Ovary (tissue), 7 donors: ENCODE measurements at regions not wholly inside any gene's neighbourhood (a gene's known extent, or its start where the extent isn't known, plus 50 kb on each side); places are given as distances from the start of the nearest gene placed in this dataset.

Experiments
- DNase-seq, 5 donors: peaks; one replicate each; pipeline ENCODE4 v3.0.0-alpha.2; 2019 to 2020
- H3K27ac ChIP-seq, 2 donors: fragments of 200-600 bp; one replicate each; pipeline versions ENCODE4 v1.5.1 to v1.8.0; 2019 to 2022
- H3K27me3 ChIP-seq: fragments of 200-600 bp; one replicate; pipeline ENCODE4 v1.8.0; 2022
- H3K36me3 ChIP-seq: fragments of 200-600 bp; sonication (generic); one replicate; pipeline ENCODE4 v1.5.1; 2019
- H3K4me1 ChIP-seq: one replicate; pipeline ENCODE4 v1.8.1; 2013; ENCODE audit warnings: mild to moderate bottlenecking, moderate library complexity; ENCODE audit not compliant: insufficient read depth
- H3K4me3 ChIP-seq: fragments of 200-600 bp; sonication (generic); one replicate; pipeline ENCODE4 v1.5.1; 2017
- H3K9me3 ChIP-seq, 2 donors: fragments of 200-600 bp in 1 of 2; sonication (generic) in 1 of 2; one replicate each; pipeline versions ENCODE4 v1.5.1 to v1.8.1; 2013 to 2019; ENCODE audit warnings: mild to moderate bottlenecking in 1 of 2, moderate library complexity in 1 of 2
- CTCF ChIP-seq, 3 donors: fragments of 450-650 bp in 2 of 3; fragments of 200-600 bp in 1 of 3; IDR thresholded peaks; one replicate each; pipeline versions ENCODE4 v1.5.1 to v1.8.0; 2016 to 2022; ENCODE audit warnings: antibody characterized with exemption in 3 of 3, mild to moderate bottlenecking in 1 of 3
- EP300 ChIP-seq: sonication (generic); formaldehyde crosslinking; IDR thresholded peaks from one replicate; pipeline ENCODE4 v1.6.1; 2017; ENCODE audit warnings: antibody characterized with exemption
- POLR2A ChIP-seq: fragments of 450-650 bp; IDR thresholded peaks from one replicate; pipeline ENCODE4 v1.6.1; 2017; ENCODE audit warnings: antibody characterized with exemption, mild to moderate bottlenecking, moderate library complexity
- WGBS, 3 donors: extraction: QIAGEN DNeasy Blood & Tissue Kit in 1 of 3; methylation state at CpG; one replicate each; pipeline versions ENCODE4 v1.1.5 to v1.1.7; 2013 to 2017; 5-methylcytosine and 5-hydroxymethylcytosine counted together
- intact Hi-C, 4 donors: fragments of 100-400 bp; cut with DNase I; formaldehyde crosslinking; loops; one replicate each; pipeline versions ENCODE4 v1.11.0 to v1.15.1; 2022 to 2023
- donor health status: DM: no; HTN: no; CAD: no; lungs with moderate emphysema.
- donor health status: DM: no; HTN: no; CAD: no.
- donor health status: Bipolar disorder and iron deficiency.
- donor health status: DM: no; HTN: no; CAD: no.
- donor health status: DM: yes; HTN: yes; CAD: no.

DNA sequence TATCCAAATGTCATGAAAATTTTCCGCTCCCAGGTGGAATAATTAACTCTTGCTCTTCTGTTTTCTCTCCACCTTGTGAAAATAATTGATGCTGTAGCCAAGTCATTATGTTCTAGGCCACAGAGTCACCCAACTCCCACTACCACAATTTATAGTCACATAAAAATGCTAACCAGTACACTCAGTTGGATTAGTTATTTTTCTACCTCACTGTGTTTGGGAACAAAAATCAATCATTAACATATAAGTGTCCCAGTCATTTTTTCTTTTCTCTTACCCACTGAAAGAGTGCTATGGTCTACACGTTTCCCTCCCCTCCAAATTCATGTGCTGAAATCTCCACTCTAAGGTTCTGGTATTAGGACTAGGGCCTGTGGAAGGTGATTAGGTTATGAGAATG lies 255.6 kb upstream of the LMCD1 start:
- TF ChIP-seq EP300 (no peak), POLR2A (no peak), CTCF (IDR thresholded peaks at IDR 0.05) (no peak)
- Histone ChIP-seq H3K27me3 (no peaks in the 10 kb centered on the region), H3K4me3 (no peak overlapping the region), H3K36me3 (no peaks in the 10 kb centered on the region), H3K4me1 (no peaks in the 10 kb centered on the region), H3K27ac (no peak overlapping the region), H3K9me3 (no peaks in the 10 kb centered on the region)
- DNase-seq, result no peak
- intact Hi-C loops, result no loop called here
- 9 to 29% (median 17%) methylated on average over 2 of the region's 2 CpGs for WGBS, 3 donors

- no peak for DNase-seq
- intact Hi-C loops, result no loop called here
- TF ChIP-seq CTCF (IDR thresholded peaks at IDR 0.05), result no peak
- no peak for TF ChIP-seq POLR2A
- TF ChIP-seq EP300, result no peak
Measured at GRCh38 chr3:8253201-8253600, 248.4 kb upstream of the LMCD1 start.

DNA sequence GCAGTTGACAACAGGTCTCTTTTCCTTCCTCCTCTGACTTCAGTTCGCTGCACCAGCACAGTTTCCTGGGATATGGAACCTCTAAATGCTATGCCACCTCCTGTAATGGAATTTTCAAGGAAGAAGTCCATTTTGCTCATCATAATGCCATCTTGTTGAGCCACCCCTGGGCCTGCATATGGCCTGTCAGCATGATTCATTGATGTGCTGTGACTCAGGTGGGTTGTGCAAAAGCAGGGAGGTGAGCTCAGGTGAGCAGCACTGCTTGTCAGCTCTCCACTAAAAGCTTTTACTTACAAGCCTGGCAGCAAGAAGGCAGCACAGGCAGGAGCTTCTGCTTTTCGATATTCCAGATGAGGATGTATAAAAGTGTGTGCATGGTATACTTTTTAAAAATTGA lies 247.1 kb upstream of the LMCD1 start:
- H3K36me3 ChIP-seq, result no peaks in the 10 kb centered on the region
- no peaks in the 10 kb centered on the region for H3K27me3 ChIP-seq
- intact Hi-C loops, result no loop called here
- no peak overlapping the region for H3K27ac ChIP-seq
- no peak for DNase-seq
- 86% methylated on average over 2 of the region's 2 CpGs for WGBS, 3 donors
- H3K9me3 ChIP-seq, result no peaks in the 10 kb centered on the region
- TF ChIP-seq CTCF (IDR thresholded peaks at IDR 0.05), result no peak
- TF ChIP-seq EP300, result no peak
- no peak for TF ChIP-seq POLR2A
- no peak overlapping the region for H3K4me3 ChIP-seq
- no peaks in the 10 kb centered on the region for H3K4me1 ChIP-seq

More at GRCh38 chr3:8253201-8253600, 248.4 kb upstream of the LMCD1 start:
- H3K36me3 ChIP-seq, result no peaks in the 10 kb centered on the region
- no peak overlapping the region for H3K4me3 ChIP-seq
- no peaks in the 10 kb centered on the region for H3K9me3 ChIP-seq
- no peaks in the 10 kb centered on the region for H3K4me1 ChIP-seq
- no peak overlapping the region for H3K27ac ChIP-seq
- WGBS, 3 donors, result 98 to 100% (median 98%) methylated on average over 1 of the region's 1 CpG
- H3K27me3 ChIP-seq, result no peaks in the 10 kb centered on the region

DNA sequence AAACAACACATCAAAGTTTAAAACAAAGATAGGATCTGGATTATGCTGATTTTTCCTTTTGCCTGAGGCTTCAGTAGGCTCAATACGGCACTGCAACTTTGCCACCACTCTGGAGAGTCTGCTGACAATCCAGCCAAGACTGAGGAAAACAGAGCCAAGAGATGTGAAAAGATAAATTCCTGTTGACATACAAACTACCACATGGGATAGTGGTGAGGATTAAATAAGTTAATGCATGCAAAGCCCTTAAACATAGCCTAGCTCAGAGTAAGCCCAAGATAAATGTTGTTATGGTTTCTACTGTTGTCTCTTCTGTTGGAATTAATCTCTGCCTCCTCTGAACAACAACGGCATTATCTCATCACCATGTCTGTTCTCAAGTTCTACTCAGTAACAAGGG lies 245.9 kb upstream of the LMCD1 start:
- Histone ChIP-seq H3K4me1 (no peaks in the 10 kb centered on the region), H3K4me3 (no peak overlapping the region), H3K27ac (no peak overlapping the region), H3K9me3 (no peaks in the 10 kb centered on the region), H3K27me3 (no peaks in the 10 kb centered on the region), H3K36me3 (no peaks in the 10 kb centered on the region)
- no peak for DNase-seq
- intact Hi-C loops, result no loop called here
- 61 to 69% (median 69%) methylated on average over 2 of the region's 2 CpGs for WGBS, 3 donors
- TF ChIP-seq CTCF (IDR thresholded peaks at IDR 0.05) (no peak), POLR2A (no peak), EP300 (no peak)
